Mesenchymal stem cell (in vitro differentiated cells and primary cell): ENCODE measurements at regions not wholly inside any gene's neighbourhood (a gene's known extent, or its start where the extent isn't known, plus 50 kb on each side); places are given as distances from the start of the nearest gene placed in this dataset.

ENCODE experiments used
- DNase-seq: peaks from one replicate; pipeline ENCODE4 v3.0.0-alpha.2; 2013
- H2AFZ ChIP-seq: one replicate; pipeline ENCODE4 v1.6.1; 2013; ENCODE audit warnings: low read depth, mild to moderate bottlenecking, control low read depth, inconsistent platforms, low read length, moderate library complexity
- H2AK5ac ChIP-seq: 2 replicates; pipeline ENCODE4 v1.6.1; 2013; ENCODE audit warnings: low read length, moderate library complexity, mild to moderate bottlenecking, inconsistent platforms; ENCODE audit not compliant: severe bottlenecking
- H2BK120ac ChIP-seq: one replicate; pipeline ENCODE4 v1.6.1; 2013; ENCODE audit warnings: low read depth, mild to moderate bottlenecking, inconsistent platforms, low read length, moderate library complexity
- H2BK12ac ChIP-seq, 2 experiments: one replicate each; pipeline ENCODE4 v1.6.1; 2013; ENCODE audit warnings: inconsistent platforms in 2 of 2, low read length in 2 of 2, mild to moderate bottlenecking in 2 of 2, moderate library complexity in 2 of 2, control low read depth in 1 of 2
- H2BK15ac ChIP-seq: one replicate; pipeline ENCODE4 v1.6.1; 2013; ENCODE audit warnings: mild to moderate bottlenecking, low read depth, inconsistent platforms; ENCODE audit not compliant: poor library complexity, severe bottlenecking
- H2BK5ac ChIP-seq: 2 replicates; pipeline ENCODE4 v1.6.1; 2013; ENCODE audit warnings: low read depth, mild to moderate bottlenecking, low read length, control low read depth, inconsistent platforms; ENCODE audit not compliant: poor library complexity, severe bottlenecking
- H3K14ac ChIP-seq, 2 experiments: one replicate each; pipeline ENCODE4 v1.6.1; 2013; ENCODE audit warnings: inconsistent platforms in 2 of 2, low read length in 2 of 2, control low read depth in 1 of 2, mild to moderate bottlenecking in 1 of 2, moderate library complexity in 1 of 2
- H3K18ac ChIP-seq, 2 experiments: one replicate each; pipeline ENCODE4 v1.6.1; 2013; ENCODE audit warnings: inconsistent platforms in 2 of 2, low read length in 2 of 2, control low read depth in 1 of 2, low read depth in 1 of 2, mild to moderate bottlenecking in 1 of 2
- H3K23ac ChIP-seq, 2 experiments: one replicate each; pipeline ENCODE4 v1.6.1; 2013; ENCODE audit warnings: inconsistent platforms in 2 of 2, low read length in 2 of 2, mild to moderate bottlenecking in 2 of 2, moderate library complexity in 2 of 2, control low read depth in 1 of 2
- H3K27ac ChIP-seq: 2 replicates; pipeline ENCODE4 v1.5.1; 2013; ENCODE audit warnings: mild to moderate bottlenecking, moderate library complexity, low read length, control low read depth, inconsistent platforms; ENCODE audit not compliant: poor library complexity, severe bottlenecking
- H3K27me3 ChIP-seq, 2 experiments: 2 replicates each; pipeline versions ENCODE4 v1.6.1 to v1.7.0; 2013; ENCODE audit warnings: low read length in 2 of 2, mild to moderate bottlenecking in 2 of 2, moderate library complexity in 2 of 2, control low read depth in 1 of 2, inconsistent platforms in 1 of 2; ENCODE audit not compliant: control insufficient read depth in 1 of 2, insufficient read depth in 1 of 2
- H3K36me3 ChIP-seq, 2 experiments: 2 replicates each; pipeline versions ENCODE4 v1.6.1 to v1.7.0; 2013; ENCODE audit warnings: low read length in 2 of 2, control low read depth in 1 of 2, inconsistent platforms in 1 of 2, low read depth in 1 of 2, mild to moderate bottlenecking in 1 of 2; ENCODE audit not compliant: insufficient read depth in 2 of 2, control insufficient read depth in 1 of 2
- H3K4ac ChIP-seq, 2 experiments: one replicate each; pipeline ENCODE4 v1.6.1; 2013; ENCODE audit warnings: inconsistent platforms in 2 of 2, low read length in 2 of 2, mild to moderate bottlenecking in 2 of 2, moderate library complexity in 2 of 2, control low read depth in 1 of 2, low read depth in 1 of 2
- H3K4me1 ChIP-seq: 2 replicates; pipeline ENCODE4 v1.6.1; 2013; ENCODE audit warnings: low read depth, low read length, control low read depth; ENCODE audit not compliant: control insufficient read depth, insufficient read depth
- H3K4me2 ChIP-seq: 2 replicates; pipeline ENCODE4 v1.6.1; 2013; ENCODE audit warnings: low read length, mild to moderate bottlenecking, inconsistent platforms; ENCODE audit not compliant: poor library complexity, severe bottlenecking
- H3K4me3 ChIP-seq, 2 experiments: 2 replicates each; pipeline versions ENCODE4 v1.5.1 to v1.7.0; 2013; ENCODE audit warnings: low read length in 2 of 2, mild to moderate bottlenecking in 2 of 2, control low read depth in 1 of 2, low read depth in 1 of 2; ENCODE audit not compliant: insufficient read depth in 1 of 2
- H3K79me1 ChIP-seq: replicated peaks from 2 replicates; pipeline ENCODE4 v1.6.1; 2013; ENCODE audit warnings: mild to moderate bottlenecking, control low read depth, low read length, inconsistent platforms; ENCODE audit not compliant: poor library complexity, severe bottlenecking
- H3K9ac ChIP-seq: 2 replicates; pipeline ENCODE4 v1.7.0; 2013; ENCODE audit warnings: mild to moderate bottlenecking, low read length, moderate library complexity
- H3K9me3 ChIP-seq: 2 replicates; pipeline ENCODE4 v1.7.0; 2013; ENCODE audit warnings: mild to moderate bottlenecking, low read length; ENCODE audit not compliant: control insufficient read depth
- H4K8ac ChIP-seq: one replicate; pipeline ENCODE4 v1.6.1; 2013; ENCODE audit warnings: inconsistent platforms, mild to moderate bottlenecking, low read length, moderate library complexity
- H4K91ac ChIP-seq: one replicate; pipeline ENCODE4 v1.6.1; 2013; ENCODE audit warnings: mild to moderate bottlenecking, low read length, inconsistent platforms
- WGBS: methylation state at CpG from one replicate; pipeline ENCODE4 v1.1.7; 2013; ENCODE audit warnings: mixed read lengths; 5-methylcytosine and 5-hydroxymethylcytosine counted together

- Histone ChIP-seq H4K8ac (no peak overlapping the region), H3K9ac (no peak overlapping the region), H3K23ac (no peak overlapping the region), H4K91ac (no peak overlapping the region), H3K4me2 (no peak overlapping the region), H3K4ac (no peak overlapping the region), H2AK5ac (no peak overlapping the region), H2BK15ac (no peak overlapping the region), H3K27ac (no peak overlapping the region), H2AFZ (no peak overlapping the region), H3K27me3 (no peaks in the 10 kb centered on the region), H2BK12ac (no peak overlapping the region), H3K79me1 (no peaks in the 10 kb centered on the region), H3K4me1 (no peaks in the 10 kb centered on the region), H3K14ac (no peak overlapping the region), H2BK5ac (no peak overlapping the region), H3K36me3 (no peaks in the 10 kb centered on the region), H3K9me3 (peaks cover 17% of the 10 kb centered on the region), H2BK120ac (no peak overlapping the region), H3K4me3 (no peak overlapping the region), H3K18ac (no peak overlapping the region)
- no peak for DNase-seq
- 96% methylated on average over 5 of the region's 6 CpGs for WGBS
These were observed 1102.7 kb upstream of the EEF2KMT start for GRCh38 chr16:6200271-6200670.

- Histone ChIP-seq H3K4me3 (no peak overlapping the region), H2BK12ac (no peak overlapping the region), H2AFZ (no peak overlapping the region), H3K27ac (no peak overlapping the region), H3K4me2 (no peak overlapping the region), H2BK120ac (no peak overlapping the region), H3K36me3 (no peaks in the 10 kb centered on the region), H3K4me1 (no peaks in the 10 kb centered on the region), H3K23ac (no peak overlapping the region), H3K4ac (no peak overlapping the region), H4K91ac (no peak overlapping the region), H3K79me1 (no peaks in the 10 kb centered on the region), H2AK5ac (no peak overlapping the region), H3K18ac (no peak overlapping the region), H3K27me3 (no peaks in the 10 kb centered on the region), H3K9me3 (peaks cover 11% of the 10 kb centered on the region), H4K8ac (no peak overlapping the region), H2BK15ac (no peak overlapping the region), H2BK5ac (no peak overlapping the region), H3K9ac (no peak overlapping the region), H3K14ac (no peak overlapping the region)
- DNase-seq: no peak
- 14% methylated on average over 1 of the region's 2 CpGs for WGBS
These were observed 1098.4 kb upstream of the EEF2KMT start for GRCh38 chr16:6195966-6196365.

- Histone ChIP-seq H2BK15ac (no peak overlapping the region), H3K27me3 (no peaks in the 10 kb centered on the region), H3K18ac (no peak overlapping the region), H4K91ac (no peak overlapping the region), H3K4me3 (no peak overlapping the region), H3K27ac (no peak overlapping the region), H3K9me3 (peaks cover 11% of the 10 kb centered on the region), H3K4me2 (no peak overlapping the region), H3K14ac (no peak overlapping the region), H3K9ac (no peak overlapping the region), H2AK5ac (no peak overlapping the region), H4K8ac (no peak overlapping the region), H2BK12ac (no peak overlapping the region), H3K4ac (no peak overlapping the region), H3K4me1 (no peaks in the 10 kb centered on the region), H2BK5ac (no peak overlapping the region), H3K36me3 (no peaks in the 10 kb centered on the region), H3K23ac (no peak overlapping the region), H3K79me1 (no peaks in the 10 kb centered on the region), H2AFZ (no peak overlapping the region), H2BK120ac (no peak overlapping the region)
- 27% methylated on average over 3 of the region's 3 CpGs for WGBS
- no peak for DNase-seq
These were observed 1096.1 kb upstream of the EEF2KMT start for GRCh38 chr16:6193718-6194117.

- no peak for DNase-seq
- H3K4me3 ChIP-seq: no peak overlapping the region
- H3K14ac ChIP-seq: no peak overlapping the region
- no peaks in the 10 kb centered on the region for H3K27me3 ChIP-seq
- H3K27ac ChIP-seq: no peak overlapping the region
- H2AFZ ChIP-seq: no peak overlapping the region
- H3K4ac ChIP-seq: no peak overlapping the region
- H2AK5ac ChIP-seq: no peak overlapping the region
- no peaks in the 10 kb centered on the region for H3K4me1 ChIP-seq
- H4K91ac ChIP-seq: no peak overlapping the region
- H2BK5ac ChIP-seq: no peak overlapping the region
- no peaks in the 10 kb centered on the region for H3K36me3 ChIP-seq
- H2BK120ac ChIP-seq: no peak overlapping the region
- peaks cover 6% of the 10 kb centered on the region for H3K9me3 ChIP-seq
- no peak overlapping the region for H3K9ac ChIP-seq
- H3K23ac ChIP-seq: no peak overlapping the region
- H3K79me1 ChIP-seq: no peaks in the 10 kb centered on the region
- H3K4me2 ChIP-seq: no peak overlapping the region
- no peak overlapping the region for H2BK15ac ChIP-seq
- no peak overlapping the region for H3K18ac ChIP-seq
- H2BK12ac ChIP-seq: no peak overlapping the region
- H4K8ac ChIP-seq: no peak overlapping the region
- WGBS: 100% methylated on average over 1 of the region's 5 CpGs
These were observed 1095.4 kb upstream of the EEF2KMT start for GRCh38 chr16:6192984-6193383.
